Stimulated activated naive CD8-positive, alpha-beta T cell treated with anti-CD3 and anti-CD28 coated beads, Interleukin-15, Interleukin-2, amounts not matched to agents 100 ng/mL and 50 ng/mL, for 24 hours (primary cell): ENCODE measurements at regions not wholly inside any gene's neighbourhood (a gene's known extent, or its start where the extent isn't known, plus 50 kb on each side); places are given as distances from the start of the nearest gene placed in this dataset.
"Not testable (repeated sequence)": the region's sequence is repeated elsewhere in the genome, so short reads cannot be mapped to it uniquely, and the experiment has no call there.

Source experiments
- H3K27ac Mint-ChIP-seq: one replicate; pipeline ENCODE4 v1.8.0; 2021; ENCODE audit warnings: mild to moderate bottlenecking, mixed read lengths
- H3K27me3 Mint-ChIP-seq: one replicate; pipeline ENCODE4 v1.8.0; 2021; ENCODE audit warnings: mixed read lengths
- H3K36me3 Mint-ChIP-seq: one replicate; pipeline ENCODE4 v1.8.0; 2021; ENCODE audit warnings: low read depth, mixed read lengths
- H3K4me1 Mint-ChIP-seq: one replicate; pipeline ENCODE4 v1.8.0; 2021; ENCODE audit warnings: low read depth, mixed read lengths
- H3K4me3 Mint-ChIP-seq: one replicate; pipeline ENCODE4 v1.8.0; 2021; ENCODE audit warnings: mild to moderate bottlenecking, mixed read lengths
- H3K9me3 Mint-ChIP-seq: one replicate; pipeline ENCODE4 v1.8.0; 2021; ENCODE audit warnings: mixed read lengths

GRCh38 chr14:106302661-106303060 lies 776.3 kb downstream of the TMEM121 start:
- Mint-ChIP-seq H3K27me3 (peaks cover 10% of the 10 kb centered on the region), H3K4me3 (no peak overlapping the region), H3K27ac (no peak overlapping the region), H3K36me3 (no peaks in the 10 kb centered on the region), H3K4me1 (peaks cover 13% of the 10 kb centered on the region), H3K9me3 (no peaks in the 10 kb centered on the region)

- Mint-ChIP-seq H3K27me3 (peaks cover 12% of the 10 kb centered on the region), H3K27ac (no peak overlapping the region), H3K36me3 (no peaks in the 10 kb centered on the region), H3K4me3 (no peak overlapping the region), H3K9me3 (no peaks in the 10 kb centered on the region), H3K4me1 (peaks cover 13% of the 10 kb centered on the region)
Measured at GRCh38 chr14:106304271-106304670, 777.9 kb downstream of the TMEM121 start.

- Mint-ChIP-seq H3K4me3 (no peak overlapping the region), H3K27me3 (peaks cover 16% of the 10 kb centered on the region), H3K9me3 (no peaks in the 10 kb centered on the region), H3K27ac (no peak overlapping the region), H3K4me1 (no peaks in the 10 kb centered on the region), H3K36me3 (no peaks in the 10 kb centered on the region)
Measured at GRCh38 chr14:106308839-106309389, 782.5 kb downstream of the TMEM121 start.

GRCh38 chr14:106309423-106309822 lies 783.0 kb downstream of the TMEM121 start:
- Mint-ChIP-seq H3K27me3 (peaks cover 16% of the 10 kb centered on the region), H3K27ac (no peak overlapping the region), H3K9me3 (no peaks in the 10 kb centered on the region), H3K36me3 (no peaks in the 10 kb centered on the region), H3K4me3 (no peak overlapping the region), H3K4me1 (no peaks in the 10 kb centered on the region)

- H3K27me3 Mint-ChIP-seq = peaks cover 4% of the 10 kb centered on the region
- H3K27ac Mint-ChIP-seq = no peak overlapping the region
Measured at GRCh38 chr14:106315436-106315835, 789.1 kb downstream of the TMEM121 start.

GRCh38 chr14:106317593-106317992 lies 791.2 kb downstream of the TMEM121 start:
- no peak overlapping the region for H3K4me3 Mint-ChIP-seq
- H3K36me3 Mint-ChIP-seq = no peaks in the 10 kb centered on the region
- no peaks in the 10 kb centered on the region for H3K9me3 Mint-ChIP-seq
- peaks cover under 1% of the 10 kb centered on the region for H3K27me3 Mint-ChIP-seq
- no peaks in the 10 kb centered on the region for H3K4me1 Mint-ChIP-seq
- H3K27ac Mint-ChIP-seq = no peak overlapping the region

More at GRCh38 chr14:106315436-106315835, 789.1 kb downstream of the TMEM121 start:
- Mint-ChIP-seq H3K36me3 (no peaks in the 10 kb centered on the region), H3K4me3 (no peak overlapping the region), H3K9me3 (no peaks in the 10 kb centered on the region), H3K4me1 (no peaks in the 10 kb centered on the region)

- no peaks in the 10 kb centered on the region for H3K36me3 Mint-ChIP-seq
- H3K4me3 Mint-ChIP-seq = no peak overlapping the region
- no peaks in the 10 kb centered on the region for H3K27me3 Mint-ChIP-seq
- H3K9me3 Mint-ChIP-seq = no peaks in the 10 kb centered on the region
- H3K27ac Mint-ChIP-seq = no peak overlapping the region
- no peaks in the 10 kb centered on the region for H3K4me1 Mint-ChIP-seq
Measured at GRCh38 chr14:106318700-106319099, 792.3 kb downstream of the TMEM121 start.

GRCh38 chr14:106323970-106324369 lies 797.6 kb downstream of the TMEM121 start:
- not testable (repeated sequence) for H3K36me3 Mint-ChIP-seq, H3K4me3 Mint-ChIP-seq

GRCh38 chr14:106327234-106327633 lies 800.9 kb downstream of the TMEM121 start:
- Mint-ChIP-seq H3K4me1 (no peaks in the 10 kb centered on the region), H3K27ac (no peak overlapping the region), H3K9me3 (no peaks in the 10 kb centered on the region), H3K4me3 (no peak overlapping the region), H3K36me3 (no peaks in the 10 kb centered on the region), H3K27me3 (peaks cover 18% of the 10 kb centered on the region)

More at GRCh38 chr14:106323970-106324369, 797.6 kb downstream of the TMEM121 start:
- H3K9me3 Mint-ChIP-seq, H3K4me1 Mint-ChIP-seq, H3K27ac Mint-ChIP-seq, H3K27me3 Mint-ChIP-seq: not testable (repeated sequence)

- H3K36me3 Mint-ChIP-seq, H3K4me3 Mint-ChIP-seq, H3K27ac Mint-ChIP-seq, H3K4me1 Mint-ChIP-seq, H3K9me3 Mint-ChIP-seq: not testable (repeated sequence)
- H3K27me3 Mint-ChIP-seq = peaks cover 18% of the 10 kb centered on the region
Measured at GRCh38 chr14:106327702-106328353, 801.4 kb downstream of the TMEM121 start.

- H3K36me3 Mint-ChIP-seq = not testable (repeated sequence)
- peaks cover 18% of the 10 kb centered on the region for H3K27me3 Mint-ChIP-seq
Measured at GRCh38 chr14:106329243-106329642, 802.9 kb downstream of the TMEM121 start.

GRCh38 chr14:106329987-106330774 lies 803.8 kb downstream of the TMEM121 start:
- not testable (repeated sequence) for H3K27ac Mint-ChIP-seq, H3K4me1 Mint-ChIP-seq, H3K9me3 Mint-ChIP-seq, H3K4me3 Mint-ChIP-seq, H3K36me3 Mint-ChIP-seq
- peaks cover 20% of the 10 kb centered on the region for H3K27me3 Mint-ChIP-seq

More at GRCh38 chr14:106329243-106329642, 802.9 kb downstream of the TMEM121 start:
- not testable (repeated sequence) for H3K27ac Mint-ChIP-seq, H3K9me3 Mint-ChIP-seq, H3K4me1 Mint-ChIP-seq, H3K4me3 Mint-ChIP-seq

GRCh38 chr14:106334428-106335109 lies 808.2 kb downstream of the TMEM121 start:
- not testable (repeated sequence) for H3K4me3 Mint-ChIP-seq, H3K27ac Mint-ChIP-seq, H3K36me3 Mint-ChIP-seq, H3K4me1 Mint-ChIP-seq, H3K9me3 Mint-ChIP-seq
- peaks cover 20% of the 10 kb centered on the region for H3K27me3 Mint-ChIP-seq

- H3K27me3 Mint-ChIP-seq = peaks cover 22% of the 10 kb centered on the region
- H3K9me3 Mint-ChIP-seq, H3K27ac Mint-ChIP-seq, H3K4me1 Mint-ChIP-seq, H3K36me3 Mint-ChIP-seq, H3K4me3 Mint-ChIP-seq: not testable (repeated sequence)
Measured at GRCh38 chr14:106335110-106335429, 808.7 kb downstream of the TMEM121 start.

GRCh38 chr14:106338775-106339174 lies 812.4 kb downstream of the TMEM121 start:
- H3K36me3 Mint-ChIP-seq, H3K9me3 Mint-ChIP-seq, H3K4me1 Mint-ChIP-seq, H3K4me3 Mint-ChIP-seq, H3K27ac Mint-ChIP-seq: not testable (repeated sequence)
- H3K27me3 Mint-ChIP-seq = peaks cover 21% of the 10 kb centered on the region
